ENCODE measurements at regions not wholly inside any gene's neighbourhood (a gene's known extent, or its start where the extent isn't known, plus 50 kb on each side); places are given as distances from the start of the nearest gene placed in this dataset.

- H3K4me3 ChIP-seq (replicated peaks in 1 of 2; ENCODE audit: low read depth in 2 of 2, low read length in 2 of 2), result no peak overlapping the region
- DNase-seq (ENCODE audit: low read depth in 2 of 2), result no peak
- TF ChIP-seq CTCF (IDR thresholded peaks at IDR 0.05; ENCODE audit: low read depth, low read length), result no peak
Observed at GRCh38 chr3:102896851-102897621, 462.2 kb downstream of the ZPLD1 start.

GRCh38 chr3:102904629-102905028, 469.8 kb downstream of the ZPLD1 start:
- H3K4me3 ChIP-seq (replicated peaks in 1 of 2; ENCODE audit: low read depth in 2 of 2, low read length in 2 of 2), result no peak overlapping the region
- TF ChIP-seq CTCF (IDR thresholded peaks at IDR 0.05; ENCODE audit: low read depth, low read length), result no peak
- no peak for DNase-seq (ENCODE audit: low read depth in 2 of 2)

- H3K4me3 ChIP-seq (replicated peaks in 1 of 2; ENCODE audit: low read depth in 2 of 2, low read length in 2 of 2), result no peak overlapping the region
- no peak for DNase-seq (ENCODE audit: low read depth in 2 of 2)
- TF ChIP-seq CTCF (IDR thresholded peaks at IDR 0.05; ENCODE audit: low read depth, low read length), result no peak
Observed at GRCh38 chr3:102905811-102906210, 471.0 kb downstream of the ZPLD1 start.

DNA sequence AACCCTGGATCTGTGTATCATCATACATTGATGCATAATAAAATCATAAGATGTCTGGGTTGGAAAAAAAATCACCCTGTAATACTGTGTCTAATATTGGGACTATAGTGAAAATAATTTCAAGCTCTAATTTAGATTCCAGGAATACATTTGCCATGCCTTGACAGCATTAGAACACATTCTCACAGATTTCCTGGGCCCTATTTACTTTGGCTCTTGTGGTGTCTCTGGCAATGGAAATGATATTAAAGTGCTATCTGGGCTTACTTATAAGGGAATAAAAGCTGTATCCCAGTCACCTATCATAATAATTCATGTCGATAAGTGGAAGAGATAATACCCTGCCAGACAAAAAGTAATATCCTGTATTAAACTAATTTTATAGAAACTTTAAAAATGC, 472.0 kb downstream of the ZPLD1 start:
- no peak for TF ChIP-seq CTCF (IDR thresholded peaks at IDR 0.05; ENCODE audit: low read depth, low read length)
- no peak for DNase-seq (ENCODE audit: low read depth in 2 of 2)
- H3K4me3 ChIP-seq (replicated peaks in 1 of 2; ENCODE audit: low read depth in 2 of 2, low read length in 2 of 2), result no peak overlapping the region

GRCh38 chr3:102909904-102910303, 475.1 kb downstream of the ZPLD1 start:
- no peak for DNase-seq (ENCODE audit: low read depth in 2 of 2)
- TF ChIP-seq CTCF (IDR thresholded peaks at IDR 0.05; ENCODE audit: low read depth, low read length), result no peak
- no peak overlapping the region for H3K4me3 ChIP-seq (replicated peaks in 1 of 2; ENCODE audit: low read depth in 2 of 2, low read length in 2 of 2)

DNA sequence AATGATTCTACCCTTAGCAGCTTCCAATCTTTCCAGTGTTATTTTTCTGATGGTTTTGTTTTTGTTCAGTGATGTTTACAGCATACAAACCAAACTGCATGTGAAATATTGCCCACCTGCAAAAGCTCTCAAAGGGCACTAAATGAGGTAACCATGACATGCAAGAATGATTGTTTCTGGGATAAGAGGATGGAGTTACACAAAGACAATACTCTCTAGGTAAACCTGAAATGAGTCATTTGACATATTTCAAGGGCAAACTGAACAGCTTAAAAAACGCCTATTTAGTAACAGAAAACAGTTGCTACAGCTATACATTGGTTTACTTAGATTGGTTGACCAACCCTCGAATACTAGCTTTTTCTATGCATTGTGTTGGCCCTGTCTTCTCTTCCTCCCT, 481.7 kb downstream of the ZPLD1 start:
- DNase-seq (ENCODE audit: low read depth in 2 of 2), result no peak
- no peak overlapping the region for H3K4me3 ChIP-seq (replicated peaks in 1 of 2; ENCODE audit: low read depth in 2 of 2, low read length in 2 of 2)
- TF ChIP-seq CTCF (IDR thresholded peaks at IDR 0.05; ENCODE audit: low read depth, low read length), result no peak

DNA sequence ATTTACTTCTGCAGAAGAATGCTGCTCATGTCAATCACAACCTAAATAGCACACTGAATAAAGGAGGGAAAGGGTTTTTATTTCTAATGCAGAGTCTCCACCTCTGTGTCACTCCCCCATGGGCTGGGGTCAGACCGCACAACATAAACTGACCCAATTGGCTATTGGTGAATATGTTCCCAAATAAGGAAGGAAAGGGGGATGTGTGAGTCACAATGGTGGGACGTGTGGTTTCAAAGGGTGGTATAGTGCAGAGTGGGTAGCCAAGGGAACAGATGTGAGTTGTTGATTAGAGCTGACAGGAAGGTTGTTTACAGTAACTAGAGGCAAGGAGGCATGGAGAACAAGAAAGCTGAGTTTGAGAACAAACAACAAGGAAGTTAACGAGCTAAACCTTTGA, 491.8 kb downstream of the ZPLD1 start:
- H3K4me3 ChIP-seq (replicated peaks in 1 of 2; ENCODE audit: low read depth in 2 of 2, low read length in 2 of 2), result no peak overlapping the region
- no peak for TF ChIP-seq CTCF (IDR thresholded peaks at IDR 0.05; ENCODE audit: low read depth, low read length)
- DNase-seq (ENCODE audit: low read depth in 2 of 2), result no peak
